ENCODE measurements at regions not wholly inside any gene's neighbourhood (a gene's known extent, or its start where the extent isn't known, plus 50 kb on each side); places are given as distances from the start of the nearest gene placed in this dataset.

DNA sequence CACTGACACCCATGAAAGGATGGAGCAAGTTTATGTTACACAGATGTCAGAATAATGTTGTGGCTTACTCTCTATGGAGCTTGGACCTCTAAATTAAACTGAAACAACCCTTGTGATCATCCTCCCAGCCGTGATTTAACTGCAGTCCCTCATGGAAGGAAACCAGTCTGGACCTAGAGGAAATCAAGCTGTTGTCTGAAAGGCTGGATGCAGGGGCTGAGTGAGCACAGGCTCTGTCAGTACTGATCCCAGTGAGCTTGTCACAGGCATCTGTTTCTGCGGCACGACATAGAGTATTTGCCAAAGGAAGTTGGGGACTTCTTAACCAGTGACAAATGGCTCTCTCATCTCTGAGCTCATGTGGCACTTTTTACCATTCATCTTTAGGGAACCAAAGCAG lies 282.9 kb upstream of the MAP3K1 start:
- POLR2A ChIA-PET: no interaction called here
- TF ChIP-seq ZNF23 (CRISPR knock-in tag; IDR thresholded peaks at IDR 0.05) (no peak), SMC3 (conservative IDR thresholded peaks at IDR 0.05; ENCODE audit: insufficient read depth, low read depth, low read length) (no peak), ZNF778 (CRISPR knock-in tag; IDR thresholded peaks at IDR 0.05) (no peak), LARP7 (IDR thresholded peaks at IDR 0.05) (no peak), CBX5 (IDR thresholded peaks at IDR 0.05; ENCODE audit: borderline replicate concordance, low read depth) (no peak), NFE2L1 (tag; IDR thresholded peaks at IDR 0.05; ENCODE audit: borderline replicate concordance, low read depth) (no peak), CREM (IDR thresholded peaks at IDR 0.05; ENCODE audit: low read depth) (no peak), ZNF175 (CRISPR knock-in tag; IDR thresholded peaks at IDR 0.05; ENCODE audit: low read depth) (no peak), HIVEP1 (CRISPR knock-in tag; IDR thresholded peaks at IDR 0.05) (no peak)
- TF ChIP-seq, protein P1, sequence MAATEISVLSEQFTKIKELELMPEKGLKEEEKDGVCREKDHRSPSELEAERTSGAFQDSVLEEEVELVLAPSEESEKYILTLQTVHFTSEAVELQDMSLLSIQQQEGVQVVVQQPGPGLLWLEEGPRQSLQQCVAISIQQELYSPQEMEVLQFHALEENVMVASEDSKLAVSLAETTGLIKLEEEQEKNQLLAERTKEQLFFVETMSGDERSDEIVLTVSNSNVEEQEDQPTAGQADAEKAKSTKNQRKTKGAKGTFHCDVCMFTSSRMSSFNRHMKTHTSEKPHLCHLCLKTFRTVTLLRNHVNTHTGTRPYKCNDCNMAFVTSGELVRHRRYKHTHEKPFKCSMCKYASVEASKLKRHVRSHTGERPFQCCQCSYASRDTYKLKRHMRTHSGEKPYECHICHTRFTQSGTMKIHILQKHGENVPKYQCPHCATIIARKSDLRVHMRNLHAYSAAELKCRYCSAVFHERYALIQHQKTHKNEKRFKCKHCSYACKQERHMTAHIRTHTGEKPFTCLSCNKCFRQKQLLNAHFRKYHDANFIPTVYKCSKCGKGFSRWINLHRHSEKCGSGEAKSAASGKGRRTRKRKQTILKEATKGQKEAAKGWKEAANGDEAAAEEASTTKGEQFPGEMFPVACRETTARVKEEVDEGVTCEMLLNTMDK (IDR thresholded peaks at IDR 0.05; ENCODE audit: borderline replicate concordance, insufficient read depth, low read depth, low read length, poor library complexity, severe bottlenecking): no peak
- no peak overlapping the region for H3K9ac ChIP-seq (ENCODE audit: insufficient read depth in 1 of 2, low read depth in 2 of 2, low read length in 2 of 2)
- ATAC-seq (no peak), DNase-seq (ENCODE audit: extremely low read depth in 1 of 4, low spot score in 3 of 4) (no peak), FAIRE-seq (no peak)
- H3K36me3 ChIP-seq (ENCODE audit: control insufficient read depth, insufficient read depth, low read length): no peaks in the 10 kb centered on the region
- H3K9me3 ChIP-seq (replicated peaks; ENCODE audit: control insufficient read depth, insufficient read depth, low read depth, low read length): no peaks in the 10 kb centered on the region
- no peaks in the 10 kb centered on the region; the same call in 1 of the 2 replicates for H4K20me1 ChIP-seq (replicated peaks; ENCODE audit: control insufficient read depth, insufficient read depth, low read length)
- H3K4me1 ChIP-seq (replicated peaks in 1 of 2; ENCODE audit: control insufficient read depth in 2 of 2, insufficient read depth in 2 of 2, low read length in 2 of 2): peaks cover 0 to 16% of the 10 kb centered on the region in 2 experiments; a peak in 4 of 5 replicates
- no peak overlapping the region for H3K4me3 ChIP-seq
- in situ Hi-C loops (cut with MboI): no loop called here
- BruUV-seq (replicated peaks): no TSS peak
- no peak overlapping the region for H3K27ac ChIP-seq (ENCODE audit: extremely low read depth, low read depth, low read length)
- H2AFZ ChIP-seq (ENCODE audit: low read depth, low read length): no peak overlapping the region
- intact Hi-C loops (cut with micrococcal nuclease): no loop called here
- no peaks in the 10 kb centered on the region; a peak in 1 of 5 replicates for H3K27me3 ChIP-seq (ENCODE audit: control insufficient read depth in 2 of 2, insufficient read depth in 2 of 2, low read length in 2 of 2)
- CTCF ChIA-PET (ENCODE audit: low intra/inter-chr PET ratio): interaction anchor here (0.6 kb wide), 1 partner anchor 1867 kb away, joined by 3 read pairs; no protein-coding TSS in a partner anchor
- no peak overlapping the region for H3K4me2 ChIP-seq (ENCODE audit: insufficient read depth, low read length)
- WGBS (ENCODE audit: insufficient coverage, low coverage, missing lambda C conversion rate): 8% methylated on average over 3 of the region's 3 CpGs
- no peaks in the 10 kb centered on the region for H3K79me2 ChIP-seq (ENCODE audit: control insufficient read depth, insufficient read depth, low read length)
- H3K9me1 ChIP-seq (ENCODE audit: control insufficient read depth, insufficient read depth, low read length): no peaks in the 10 kb centered on the region

Measured in K562 (cell line).